ENCODE measurements at regions not wholly inside any gene's neighbourhood (a gene's known extent, or its start where the extent isn't known, plus 50 kb on each side); places are given as distances from the start of the nearest gene placed in this dataset.

- ATAC-seq, result no peak
- no peak for DNase-seq (ENCODE audit: low read depth, low spot score)
- no peaks in the 10 kb centered on the region for H3K9me3 ChIP-seq (ENCODE audit: control insufficient read depth, insufficient read depth, low read depth, low read length)
- H3K4me3 ChIP-seq (ENCODE audit: low read depth in 2 of 2, low read length in 2 of 2), result no peak overlapping the region
- TF ChIP-seq, protein P1, sequence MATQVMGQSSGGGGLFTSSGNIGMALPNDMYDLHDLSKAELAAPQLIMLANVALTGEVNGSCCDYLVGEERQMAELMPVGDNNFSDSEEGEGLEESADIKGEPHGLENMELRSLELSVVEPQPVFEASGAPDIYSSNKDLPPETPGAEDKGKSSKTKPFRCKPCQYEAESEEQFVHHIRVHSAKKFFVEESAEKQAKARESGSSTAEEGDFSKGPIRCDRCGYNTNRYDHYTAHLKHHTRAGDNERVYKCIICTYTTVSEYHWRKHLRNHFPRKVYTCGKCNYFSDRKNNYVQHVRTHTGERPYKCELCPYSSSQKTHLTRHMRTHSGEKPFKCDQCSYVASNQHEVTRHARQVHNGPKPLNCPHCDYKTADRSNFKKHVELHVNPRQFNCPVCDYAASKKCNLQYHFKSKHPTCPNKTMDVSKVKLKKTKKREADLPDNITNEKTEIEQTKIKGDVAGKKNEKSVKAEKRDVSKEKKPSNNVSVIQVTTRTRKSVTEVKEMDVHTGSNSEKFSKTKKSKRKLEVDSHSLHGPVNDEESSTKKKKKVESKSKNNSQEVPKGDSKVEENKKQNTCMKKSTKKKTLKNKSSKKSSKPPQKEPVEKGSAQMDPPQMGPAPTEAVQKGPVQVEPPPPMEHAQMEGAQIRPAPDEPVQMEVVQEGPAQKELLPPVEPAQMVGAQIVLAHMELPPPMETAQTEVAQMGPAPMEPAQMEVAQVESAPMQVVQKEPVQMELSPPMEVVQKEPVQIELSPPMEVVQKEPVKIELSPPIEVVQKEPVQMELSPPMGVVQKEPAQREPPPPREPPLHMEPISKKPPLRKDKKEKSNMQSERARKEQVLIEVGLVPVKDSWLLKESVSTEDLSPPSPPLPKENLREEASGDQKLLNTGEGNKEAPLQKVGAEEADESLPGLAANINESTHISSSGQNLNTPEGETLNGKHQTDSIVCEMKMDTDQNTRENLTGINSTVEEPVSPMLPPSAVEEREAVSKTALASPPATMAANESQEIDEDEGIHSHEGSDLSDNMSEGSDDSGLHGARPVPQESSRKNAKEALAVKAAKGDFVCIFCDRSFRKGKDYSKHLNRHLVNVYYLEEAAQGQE (IDR thresholded peaks at IDR 0.05; ENCODE audit: insufficient read depth in 1 of 2, low read depth in 2 of 2, low read length in 1 of 2), result no peak
- no peak for TF ChIP-seq TCF7L2 (IDR thresholded peaks at IDR 0.05; ENCODE audit: low read depth, low read length)
- TF ChIP-seq, protein P2, sequence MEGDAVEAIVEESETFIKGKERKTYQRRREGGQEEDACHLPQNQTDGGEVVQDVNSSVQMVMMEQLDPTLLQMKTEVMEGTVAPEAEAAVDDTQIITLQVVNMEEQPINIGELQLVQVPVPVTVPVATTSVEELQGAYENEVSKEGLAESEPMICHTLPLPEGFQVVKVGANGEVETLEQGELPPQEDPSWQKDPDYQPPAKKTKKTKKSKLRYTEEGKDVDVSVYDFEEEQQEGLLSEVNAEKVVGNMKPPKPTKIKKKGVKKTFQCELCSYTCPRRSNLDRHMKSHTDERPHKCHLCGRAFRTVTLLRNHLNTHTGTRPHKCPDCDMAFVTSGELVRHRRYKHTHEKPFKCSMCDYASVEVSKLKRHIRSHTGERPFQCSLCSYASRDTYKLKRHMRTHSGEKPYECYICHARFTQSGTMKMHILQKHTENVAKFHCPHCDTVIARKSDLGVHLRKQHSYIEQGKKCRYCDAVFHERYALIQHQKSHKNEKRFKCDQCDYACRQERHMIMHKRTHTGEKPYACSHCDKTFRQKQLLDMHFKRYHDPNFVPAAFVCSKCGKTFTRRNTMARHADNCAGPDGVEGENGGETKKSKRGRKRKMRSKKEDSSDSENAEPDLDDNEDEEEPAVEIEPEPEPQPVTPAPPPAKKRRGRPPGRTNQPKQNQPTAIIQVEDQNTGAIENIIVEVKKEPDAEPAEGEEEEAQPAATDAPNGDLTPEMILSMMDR (IDR thresholded peaks at IDR 0.05), result no peak
- TF ChIP-seq SIN3A (IDR thresholded peaks at IDR 0.05; ENCODE audit: borderline replicate concordance, insufficient read depth, low read depth, low read length), result no peak
- TF ChIP-seq POLR2AphosphoS5 (IDR thresholded peaks at IDR 0.05; ENCODE audit: low read depth, low read length), result no peak
- no peak overlapping the region for H3K27ac ChIP-seq (ENCODE audit: low read length)
- intact Hi-C loops (cut with micrococcal nuclease; ENCODE audit: unreplicated experiment) (no loop called here), in situ Hi-C loops (cut with HindIII; ENCODE audit: low pct_unique_long_range_greater_than_20kb, low sequenced_read_pairs) (no loop called here)
- no peaks in the 10 kb centered on the region for H3K36me3 ChIP-seq (ENCODE audit: control insufficient read depth, insufficient read depth, low read length)
- ChIA-PET POLR2A (no interaction called here), CTCF (no interaction called here)
- no TSS peak for BruUV-seq (replicated peaks)
- no peaks in the 10 kb centered on the region for H3K27me3 ChIP-seq (ENCODE audit: control insufficient read depth, insufficient read depth, low read length)
- H3K4me1 ChIP-seq (ENCODE audit: control insufficient read depth, insufficient read depth, low read length), result no peaks in the 10 kb centered on the region
Measured at GRCh38 chr1:79744746-79745145, 738.2 kb upstream of the ADGRL4 start.

DNA sequence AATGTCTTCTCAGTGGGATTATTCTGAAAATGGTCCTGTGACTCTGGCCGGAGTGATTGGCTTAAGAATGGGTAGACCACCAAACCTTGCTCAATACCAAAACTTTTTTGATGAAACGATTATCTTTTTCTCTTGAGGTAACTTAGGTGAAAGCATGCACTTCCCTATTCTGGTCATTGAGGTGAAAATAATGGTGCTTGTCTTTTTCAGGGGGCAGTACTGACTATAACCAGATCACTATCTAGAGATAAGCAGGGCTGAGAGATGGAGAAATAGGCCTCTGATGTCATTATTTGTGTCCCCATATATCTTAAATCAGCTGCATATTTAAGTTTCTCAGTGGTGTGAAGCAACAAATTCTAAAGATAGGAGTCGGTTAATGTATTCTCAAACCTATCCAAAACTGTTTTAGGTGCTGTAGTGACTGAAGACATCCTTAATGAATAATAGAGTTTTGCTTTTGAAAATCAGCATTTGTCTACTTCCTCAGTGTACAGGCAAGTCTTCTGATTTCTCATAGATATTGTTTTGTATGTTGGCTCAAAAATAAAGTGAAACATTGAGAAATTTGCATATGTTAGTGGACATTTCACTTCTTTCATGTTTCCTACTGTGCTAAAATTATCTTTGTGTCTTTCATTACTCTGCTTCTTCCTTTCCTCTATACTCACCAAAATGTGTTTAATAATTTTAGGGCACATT, 735.3 kb upstream of the ADGRL4 start:
- Histone ChIP-seq H3K9me3 (ENCODE audit: control insufficient read depth, insufficient read depth, low read depth, low read length) (no peaks in the 10 kb centered on the region), H3K36me3 (ENCODE audit: control insufficient read depth, insufficient read depth, low read length) (no peaks in the 10 kb centered on the region), H3K4me1 (ENCODE audit: control insufficient read depth, insufficient read depth, low read length) (no peaks in the 10 kb centered on the region), H3K27me3 (ENCODE audit: control insufficient read depth, insufficient read depth, low read length) (no peaks in the 10 kb centered on the region), H3K4me3 (ENCODE audit: low read depth in 2 of 2, low read length in 2 of 2) (no peak overlapping the region), H3K27ac (ENCODE audit: low read length) (no peak overlapping the region)
- ATAC-seq (no peak), DNase-seq (ENCODE audit: low read depth, low spot score) (no peak)
- no TSS peak for BruUV-seq (replicated peaks)
- TF ChIP-seq, protein P1 (IDR thresholded peaks at IDR 0.05; ENCODE audit: insufficient read depth in 1 of 2, low read depth in 2 of 2, low read length in 1 of 2), result no peak
- TF ChIP-seq SIN3A (IDR thresholded peaks at IDR 0.05; ENCODE audit: borderline replicate concordance, insufficient read depth, low read depth, low read length), result no peak
- no peak for TF ChIP-seq TCF7L2 (IDR thresholded peaks at IDR 0.05; ENCODE audit: low read depth, low read length)
- TF ChIP-seq POLR2AphosphoS5 (IDR thresholded peaks at IDR 0.05; ENCODE audit: low read depth, low read length), result no peak
- TF ChIP-seq, protein P2 (IDR thresholded peaks at IDR 0.05), result no peak
- in situ Hi-C loops (cut with HindIII; ENCODE audit: low pct_unique_long_range_greater_than_20kb, low sequenced_read_pairs), result no loop called here
- intact Hi-C loops (cut with micrococcal nuclease; ENCODE audit: unreplicated experiment), result no loop called here
- ChIA-PET CTCF (no interaction called here), POLR2A (no interaction called here)

Data from Panc1 (cell line).